ENCODE measurements at regions not wholly inside any gene's neighbourhood (a gene's known extent, or its start where the extent isn't known, plus 50 kb on each side); places are given as distances from the start of the nearest gene placed in this dataset.
"Not testable (repeated sequence)": the region's sequence is repeated elsewhere in the genome, so short reads cannot be mapped to it uniquely, and the experiment has no call there.

DNA sequence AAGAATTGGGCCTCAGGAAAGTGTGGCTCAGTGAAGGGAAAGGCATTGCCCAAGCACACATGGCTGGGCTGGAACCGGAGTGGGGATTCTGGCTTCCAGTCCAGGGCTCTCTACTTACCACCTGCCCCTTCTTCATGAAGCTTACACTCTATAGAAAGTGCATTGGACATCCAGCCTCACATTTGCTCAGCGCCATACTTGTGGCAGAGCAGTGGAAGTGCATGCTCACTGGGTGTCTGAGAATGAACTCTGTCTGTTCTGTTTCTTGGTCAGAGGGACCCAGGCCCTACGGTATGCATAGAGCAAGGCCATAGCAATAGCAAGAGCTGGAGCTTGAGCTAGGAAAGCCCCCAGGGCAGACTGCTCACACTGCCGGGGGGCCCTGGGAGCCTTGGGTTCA is 1253.5 kb downstream of the TYW1 start:
- POLR2A ChIA-PET = no interaction called here
- 95% methylated on average over 4 of the region's 4 CpGs for whole genome bisulfite sequencing (ENCODE audit: insufficient coverage)

GRCh38 chr7:68254815-68255214 is 1258.2 kb downstream of the TYW1 start:
- POLR2A ChIA-PET; H3K9me3 ChIP-seq (ENCODE audit: control extremely low read depth in 1 of 5, control insufficient read depth in 4 of 5, insufficient read depth in 2 of 5, low read depth in 1 of 5, low read length in 4 of 5); H3K27me3 ChIP-seq (replicated peaks in 2 of 5; ENCODE audit: control insufficient read depth in 4 of 5, insufficient read depth in 5 of 5, low read length in 4 of 5); CTCF ChIA-PET; H3K27ac ChIP-seq (ENCODE audit: insufficient read depth in 1 of 2, low read depth in 1 of 2, low read length in 2 of 2, poor library complexity in 1 of 2, severe bottlenecking in 2 of 2); DNase-seq; H3K4me1 ChIP-seq (ENCODE audit: control extremely low read depth in 1 of 4, control insufficient read depth in 4 of 4, insufficient read depth in 4 of 4, low read length in 3 of 4); H3K36me3 ChIP-seq (ENCODE audit: control insufficient read depth in 4 of 4, insufficient read depth in 4 of 4, low read length in 3 of 4); H3K4me3 ChIP-seq (ENCODE audit: control insufficient read depth in 1 of 7, extremely low read depth in 1 of 7, insufficient read depth in 4 of 7, low read depth in 2 of 7, low read length in 6 of 7): not testable (repeated sequence)
- 82% methylated on average over 1 of the region's 1 CpG for WGBS (ENCODE audit: insufficient coverage)

More for the DNA sequence above, 1253.5 kb downstream of the TYW1 start:
- H3K36me3 ChIP-seq (ENCODE audit: control insufficient read depth in 4 of 4, insufficient read depth in 4 of 4, low read length in 3 of 4) = no peaks in the 10 kb centered on the region
- H3K27ac ChIP-seq (ENCODE audit: insufficient read depth in 1 of 2, low read depth in 1 of 2, low read length in 2 of 2, poor library complexity in 1 of 2, severe bottlenecking in 2 of 2) = no peak overlapping the region
- H3K4me1 ChIP-seq (ENCODE audit: control extremely low read depth in 1 of 4, control insufficient read depth in 4 of 4, insufficient read depth in 4 of 4, low read length in 3 of 4) = no peaks in the 10 kb centered on the region
- CTCF ChIA-PET = no interaction called here
- no peak for DNase-seq
- no peaks in the 10 kb centered on the region for H3K27me3 ChIP-seq (replicated peaks in 2 of 5; ENCODE audit: control insufficient read depth in 4 of 5, insufficient read depth in 5 of 5, low read length in 4 of 5)
- H3K9me3 ChIP-seq (ENCODE audit: control extremely low read depth in 1 of 5, control insufficient read depth in 4 of 5, insufficient read depth in 2 of 5, low read depth in 1 of 5, low read length in 4 of 5) = peaks cover 0 to 9% (median 0%) of the 10 kb centered on the region in 5 experiments
- H3K4me3 ChIP-seq (ENCODE audit: control insufficient read depth in 1 of 7, extremely low read depth in 1 of 7, insufficient read depth in 4 of 7, low read depth in 2 of 7, low read length in 6 of 7) = no peak overlapping the region

GRCh38 chr7:68256295-68256694 is 1259.7 kb downstream of the TYW1 start:
- no peaks in the 10 kb centered on the region for H3K27me3 ChIP-seq (replicated peaks in 2 of 5; ENCODE audit: control insufficient read depth in 4 of 5, insufficient read depth in 5 of 5, low read length in 4 of 5)
- H3K4me1 ChIP-seq (ENCODE audit: control extremely low read depth in 1 of 4, control insufficient read depth in 4 of 4, insufficient read depth in 4 of 4, low read length in 3 of 4) = no peaks in the 10 kb centered on the region
- ChIA-PET CTCF (no interaction called here), POLR2A (no interaction called here)
- DNase-seq = no peak
- no peaks in the 10 kb centered on the region for H3K36me3 ChIP-seq (ENCODE audit: control insufficient read depth in 4 of 4, insufficient read depth in 4 of 4, low read length in 3 of 4)
- H3K4me3 ChIP-seq (ENCODE audit: control insufficient read depth in 1 of 7, extremely low read depth in 1 of 7, insufficient read depth in 4 of 7, low read depth in 2 of 7, low read length in 6 of 7) = no peak overlapping the region
- WGBS (ENCODE audit: insufficient coverage) = 100% methylated on average over 2 of the region's 2 CpGs
- no peaks in the 10 kb centered on the region for H3K9me3 ChIP-seq (ENCODE audit: control extremely low read depth in 1 of 5, control insufficient read depth in 4 of 5, insufficient read depth in 2 of 5, low read depth in 1 of 5, low read length in 4 of 5)
- H3K27ac ChIP-seq (ENCODE audit: insufficient read depth in 1 of 2, low read depth in 1 of 2, low read length in 2 of 2, poor library complexity in 1 of 2, severe bottlenecking in 2 of 2) = no peak overlapping the region

- no peaks in the 10 kb centered on the region for H3K4me1 ChIP-seq (ENCODE audit: control extremely low read depth in 1 of 4, control insufficient read depth in 4 of 4, insufficient read depth in 4 of 4, low read length in 3 of 4)
- ChIA-PET CTCF (no interaction called here), POLR2A (no interaction called here)
- WGBS (ENCODE audit: insufficient coverage) = 20% methylated on average over 3 of the region's 8 CpGs
- H3K27me3 ChIP-seq (replicated peaks in 2 of 5; ENCODE audit: control insufficient read depth in 4 of 5, insufficient read depth in 5 of 5, low read length in 4 of 5) = no peaks in the 10 kb centered on the region
- DNase-seq = no peak
- H3K27ac ChIP-seq (ENCODE audit: insufficient read depth in 1 of 2, low read depth in 1 of 2, low read length in 2 of 2, poor library complexity in 1 of 2, severe bottlenecking in 2 of 2) = no peak overlapping the region
- no peak overlapping the region for H3K4me3 ChIP-seq (ENCODE audit: control insufficient read depth in 1 of 7, extremely low read depth in 1 of 7, insufficient read depth in 4 of 7, low read depth in 2 of 7, low read length in 6 of 7)
- peaks cover 0 to 6% (median 2%) of the 10 kb centered on the region in 5 experiments for H3K9me3 ChIP-seq (ENCODE audit: control extremely low read depth in 1 of 5, control insufficient read depth in 4 of 5, insufficient read depth in 2 of 5, low read depth in 1 of 5, low read length in 4 of 5)
- H3K36me3 ChIP-seq (ENCODE audit: control insufficient read depth in 4 of 4, insufficient read depth in 4 of 4, low read length in 3 of 4) = no peaks in the 10 kb centered on the region
Measured at GRCh38 chr7:68258609-68259008, 1262.0 kb downstream of the TYW1 start.

DNA sequence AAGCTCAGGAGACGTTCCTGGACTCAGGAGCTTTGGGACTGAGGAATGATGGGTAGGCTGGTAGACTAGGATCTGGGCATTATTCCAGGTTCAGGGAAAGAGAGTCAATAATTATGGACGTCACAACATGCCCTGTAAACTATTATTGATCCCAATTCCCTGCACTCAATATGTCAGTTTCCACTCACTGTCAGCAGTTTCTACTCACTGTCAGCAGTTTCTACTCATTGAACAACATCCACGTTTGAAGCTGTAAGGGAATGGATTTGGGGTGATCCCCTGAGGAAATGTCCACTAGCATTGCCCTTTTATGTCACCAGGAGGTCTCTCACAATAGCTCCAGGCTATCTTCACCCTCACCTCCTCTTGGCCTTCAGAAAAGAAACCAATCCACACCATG is 1268.6 kb downstream of the TYW1 start:
- Histone ChIP-seq H3K27me3 (replicated peaks in 2 of 5; ENCODE audit: control insufficient read depth in 4 of 5, insufficient read depth in 5 of 5, low read length in 4 of 5) (no peaks in the 10 kb centered on the region), H3K27ac (ENCODE audit: insufficient read depth in 1 of 2, low read depth in 1 of 2, low read length in 2 of 2, poor library complexity in 1 of 2, severe bottlenecking in 2 of 2) (no peak overlapping the region), H3K4me3 (ENCODE audit: control insufficient read depth in 1 of 7, extremely low read depth in 1 of 7, insufficient read depth in 4 of 7, low read depth in 2 of 7, low read length in 6 of 7) (no peak overlapping the region), H3K4me1 (ENCODE audit: control extremely low read depth in 1 of 4, control insufficient read depth in 4 of 4, insufficient read depth in 4 of 4, low read length in 3 of 4) (no peaks in the 10 kb centered on the region), H3K36me3 (ENCODE audit: control insufficient read depth in 4 of 4, insufficient read depth in 4 of 4, low read length in 3 of 4) (no peaks in the 10 kb centered on the region), H3K9me3 (ENCODE audit: control extremely low read depth in 1 of 5, control insufficient read depth in 4 of 5, insufficient read depth in 2 of 5, low read depth in 1 of 5, low read length in 4 of 5) (peaks cover 0 to 25% (median 10%) of the 10 kb centered on the region in 5 experiments)
- 100% methylated on average over 2 of the region's 3 CpGs for WGBS (ENCODE audit: insufficient coverage)
- CTCF ChIA-PET = no interaction called here
- POLR2A ChIA-PET = no interaction called here
- DNase-seq = no peak

DNA sequence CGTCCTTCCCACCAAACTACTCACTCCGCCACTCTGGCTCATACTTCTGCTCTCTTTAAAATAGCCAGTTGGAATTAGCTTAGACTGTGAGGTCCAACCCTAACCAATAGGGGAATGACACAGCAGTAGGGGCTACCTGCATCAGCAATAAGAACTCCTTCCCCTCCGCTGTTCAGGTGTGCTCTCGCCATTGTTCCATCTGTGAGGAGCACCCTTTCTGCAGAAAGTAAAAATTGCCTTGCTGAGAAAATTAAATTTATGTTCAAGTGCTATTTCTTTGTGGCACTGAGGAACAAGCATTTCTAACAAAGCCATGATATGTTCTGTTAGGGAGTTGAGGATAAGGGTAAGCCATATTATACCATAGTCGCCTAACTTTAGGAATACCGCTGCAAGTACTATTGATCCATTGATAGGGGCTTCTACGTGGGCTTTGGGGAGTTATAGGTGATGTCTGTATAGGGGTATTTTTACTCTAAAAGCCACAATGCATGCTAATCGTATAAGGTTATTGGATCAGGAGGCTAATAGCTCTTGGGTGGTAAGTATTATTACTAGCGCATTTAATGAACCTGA is 1269.5 kb downstream of the TYW1 start:
- H3K27ac ChIP-seq (ENCODE audit: insufficient read depth in 1 of 2, low read depth in 1 of 2, low read length in 2 of 2, poor library complexity in 1 of 2, severe bottlenecking in 2 of 2) = no peak overlapping the region
- H3K9me3 ChIP-seq (ENCODE audit: control extremely low read depth in 1 of 5, control insufficient read depth in 4 of 5, insufficient read depth in 2 of 5, low read depth in 1 of 5, low read length in 4 of 5) = peaks cover 0 to 25% (median 12%) of the 10 kb centered on the region in 5 experiments
- H3K27me3 ChIP-seq (replicated peaks in 2 of 5; ENCODE audit: control insufficient read depth in 4 of 5, insufficient read depth in 5 of 5, low read length in 4 of 5) = no peaks in the 10 kb centered on the region
- ChIA-PET CTCF (no interaction called here), POLR2A (no interaction called here)
- no peaks in the 10 kb centered on the region for H3K36me3 ChIP-seq (ENCODE audit: control insufficient read depth in 4 of 4, insufficient read depth in 4 of 4, low read length in 3 of 4)
- no peaks in the 10 kb centered on the region for H3K4me1 ChIP-seq (ENCODE audit: control extremely low read depth in 1 of 4, control insufficient read depth in 4 of 4, insufficient read depth in 4 of 4, low read length in 3 of 4)
- WGBS (ENCODE audit: insufficient coverage) = 100% methylated on average over 1 of the region's 9 CpGs
- no peak for DNase-seq
- H3K4me3 ChIP-seq (ENCODE audit: control insufficient read depth in 1 of 7, extremely low read depth in 1 of 7, insufficient read depth in 4 of 7, low read depth in 2 of 7, low read length in 6 of 7) = no peak overlapping the region

GRCh38 chr7:68267486-68267885 is 1270.9 kb downstream of the TYW1 start:
- H3K27me3 ChIP-seq (replicated peaks in 2 of 5; ENCODE audit: control insufficient read depth in 4 of 5, insufficient read depth in 5 of 5, low read length in 4 of 5) = no peaks in the 10 kb centered on the region
- H3K4me1 ChIP-seq (ENCODE audit: control extremely low read depth in 1 of 4, control insufficient read depth in 4 of 4, insufficient read depth in 4 of 4, low read length in 3 of 4) = no peaks in the 10 kb centered on the region
- H3K4me3 ChIP-seq (ENCODE audit: control insufficient read depth in 1 of 7, extremely low read depth in 1 of 7, insufficient read depth in 4 of 7, low read depth in 2 of 7, low read length in 6 of 7) = no peak overlapping the region
- WGBS (ENCODE audit: insufficient coverage) = no CpG with 5 or more reads among the region's 2 CpGs
- ChIA-PET POLR2A (no interaction called here), CTCF (no interaction called here)
- H3K36me3 ChIP-seq (ENCODE audit: control insufficient read depth in 4 of 4, insufficient read depth in 4 of 4, low read length in 3 of 4) = no peaks in the 10 kb centered on the region
- H3K9me3 ChIP-seq (ENCODE audit: control extremely low read depth in 1 of 5, control insufficient read depth in 4 of 5, insufficient read depth in 2 of 5, low read depth in 1 of 5, low read length in 4 of 5) = peaks cover 0 to 23% (median 12%) of the 10 kb centered on the region in 5 experiments
- no peak overlapping the region for H3K27ac ChIP-seq (ENCODE audit: insufficient read depth in 1 of 2, low read depth in 1 of 2, low read length in 2 of 2, poor library complexity in 1 of 2, severe bottlenecking in 2 of 2)
- DNase-seq = no peak
